OCI-LY7 (cell line): ENCODE measurements at regions not wholly inside any gene's neighbourhood (a gene's known extent, or its start where the extent isn't known, plus 50 kb on each side); places are given as distances from the start of the nearest gene placed in this dataset.
"Not testable (repeated sequence)": the region's sequence is repeated elsewhere in the genome, so short reads cannot be mapped to it uniquely, and the experiment has no call there.

Source experiments
- EZH2phosphoT487 ChIP-seq: fragments of 200-600 bp; sonication (generic); IDR thresholded peaks from 2 replicates; pipeline ENCODE4 v1.6.1; 2018; ENCODE audit warnings: low read depth, borderline replicate concordance, mild to moderate bottlenecking, mixed run types, antibody characterized with exemption, low read length, moderate library complexity, mixed read lengths
- TF ChIP-seq, protein P1 (sequence below): fragments of 200-600 bp; sonication (generic); conservative IDR thresholded peaks from 2 replicates; pipeline ENCODE4 v1.5.1; 2014; ENCODE audit warnings: mild to moderate bottlenecking, antibody characterized with exemption, low read length, moderate library complexity, mixed read lengths

DNA sequence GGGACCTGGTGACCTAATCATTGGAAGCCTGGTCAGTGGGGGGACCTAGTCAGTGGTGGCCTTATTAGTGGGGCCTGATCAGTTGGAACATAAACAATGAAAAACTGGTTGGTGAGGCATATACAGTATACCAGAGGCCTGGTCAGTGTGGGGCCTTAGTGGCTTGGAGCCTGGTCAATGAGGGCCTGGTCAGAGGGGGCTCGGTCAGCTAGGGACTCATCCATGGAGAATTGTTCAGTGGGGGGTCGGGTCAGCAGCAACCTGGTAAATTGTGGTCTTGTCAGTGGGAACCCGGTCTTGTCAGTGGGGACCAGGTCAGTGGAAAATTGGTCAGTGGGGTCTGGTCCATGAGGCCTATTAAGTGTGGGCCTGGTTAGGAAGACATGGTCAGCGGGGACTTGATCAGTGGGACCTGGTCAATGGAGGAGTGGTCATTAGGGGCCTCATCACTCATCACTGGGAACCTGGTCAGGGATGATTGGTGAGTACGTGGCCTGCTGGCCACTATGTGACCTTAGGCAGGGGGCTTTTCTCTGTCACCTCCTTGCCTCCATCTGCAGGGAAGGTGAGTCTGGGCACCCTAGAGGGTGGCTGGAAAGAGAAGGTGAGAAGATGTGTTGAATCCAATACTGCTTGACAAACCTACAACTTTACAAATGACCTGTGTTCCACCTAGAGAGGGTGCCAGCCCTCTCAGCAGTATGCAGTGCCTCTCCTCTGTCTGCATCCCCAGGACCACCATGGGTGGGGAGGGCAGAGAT lies 573.0 kb downstream of the CWH43 start:
- TF ChIP-seq, protein P1, sequence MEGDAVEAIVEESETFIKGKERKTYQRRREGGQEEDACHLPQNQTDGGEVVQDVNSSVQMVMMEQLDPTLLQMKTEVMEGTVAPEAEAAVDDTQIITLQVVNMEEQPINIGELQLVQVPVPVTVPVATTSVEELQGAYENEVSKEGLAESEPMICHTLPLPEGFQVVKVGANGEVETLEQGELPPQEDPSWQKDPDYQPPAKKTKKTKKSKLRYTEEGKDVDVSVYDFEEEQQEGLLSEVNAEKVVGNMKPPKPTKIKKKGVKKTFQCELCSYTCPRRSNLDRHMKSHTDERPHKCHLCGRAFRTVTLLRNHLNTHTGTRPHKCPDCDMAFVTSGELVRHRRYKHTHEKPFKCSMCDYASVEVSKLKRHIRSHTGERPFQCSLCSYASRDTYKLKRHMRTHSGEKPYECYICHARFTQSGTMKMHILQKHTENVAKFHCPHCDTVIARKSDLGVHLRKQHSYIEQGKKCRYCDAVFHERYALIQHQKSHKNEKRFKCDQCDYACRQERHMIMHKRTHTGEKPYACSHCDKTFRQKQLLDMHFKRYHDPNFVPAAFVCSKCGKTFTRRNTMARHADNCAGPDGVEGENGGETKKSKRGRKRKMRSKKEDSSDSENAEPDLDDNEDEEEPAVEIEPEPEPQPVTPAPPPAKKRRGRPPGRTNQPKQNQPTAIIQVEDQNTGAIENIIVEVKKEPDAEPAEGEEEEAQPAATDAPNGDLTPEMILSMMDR = not testable (repeated sequence)
- not testable (repeated sequence) for TF ChIP-seq EZH2phosphoT487
